ENCODE measurements at regions not wholly inside any gene's neighbourhood (a gene's known extent, or its start where the extent isn't known, plus 50 kb on each side); places are given as distances from the start of the nearest gene placed in this dataset.

GRCh38 chr14:98364961-98365360 lies 907.0 kb downstream of the BCL11B start:
- H3K27ac ChIP-seq, result no peak overlapping the region
- no peaks in the 10 kb centered on the region for H3K9me3 ChIP-seq (ENCODE audit: control insufficient read depth, low read length)
- no peaks in the 10 kb centered on the region for H3K79me2 ChIP-seq
- no peak overlapping the region for H3K9ac ChIP-seq
- no peaks in the 10 kb centered on the region for H3K4me1 ChIP-seq
- H3K27me3 ChIP-seq (ENCODE audit: control insufficient read depth, insufficient read depth, low read length), result no peaks in the 10 kb centered on the region
- H3K4me2 ChIP-seq (ENCODE audit: low read length), result no peak overlapping the region
- no peak overlapping the region for H3K4me3 ChIP-seq (ENCODE audit: low read depth, low read length)
- no peaks in the 10 kb centered on the region for H3K36me3 ChIP-seq (ENCODE audit: control insufficient read depth, insufficient read depth, low read length)
- no peak for TF ChIP-seq CTCF (IDR thresholded peaks at IDR 0.05)
- H2AFZ ChIP-seq, result no peak overlapping the region

GRCh38 chr14:98366429-98366828 lies 905.6 kb downstream of the BCL11B start:
- Histone ChIP-seq H3K27ac (no peak overlapping the region), H3K79me2 (no peaks in the 10 kb centered on the region), H2AFZ (no peak overlapping the region), H3K9ac (no peak overlapping the region), H3K36me3 (ENCODE audit: control insufficient read depth, insufficient read depth, low read length) (no peaks in the 10 kb centered on the region), H3K4me1 (no peaks in the 10 kb centered on the region), H3K4me2 (ENCODE audit: low read length) (no peak overlapping the region), H3K4me3 (ENCODE audit: low read depth, low read length) (no peak overlapping the region), H3K9me3 (ENCODE audit: control insufficient read depth, low read length) (no peaks in the 10 kb centered on the region), H3K27me3 (ENCODE audit: control insufficient read depth, insufficient read depth, low read length) (no peaks in the 10 kb centered on the region)
- TF ChIP-seq CTCF (IDR thresholded peaks at IDR 0.05), result no peak

GRCh38 chr14:98368221-98368620 lies 903.8 kb downstream of the BCL11B start:
- Histone ChIP-seq H3K4me3 (ENCODE audit: low read depth, low read length) (no peak overlapping the region), H3K27me3 (ENCODE audit: control insufficient read depth, insufficient read depth, low read length) (no peaks in the 10 kb centered on the region), H3K9ac (no peak overlapping the region), H3K36me3 (ENCODE audit: control insufficient read depth, insufficient read depth, low read length) (no peaks in the 10 kb centered on the region), H3K79me2 (no peaks in the 10 kb centered on the region), H3K4me2 (ENCODE audit: low read length) (no peak overlapping the region), H3K9me3 (ENCODE audit: control insufficient read depth, low read length) (no peaks in the 10 kb centered on the region), H3K27ac (no peak overlapping the region), H3K4me1 (no peaks in the 10 kb centered on the region), H2AFZ (no peak overlapping the region)
- TF ChIP-seq CTCF (IDR thresholded peaks at IDR 0.05), result no peak

- Histone ChIP-seq H3K9ac (no peak overlapping the region), H3K27ac (no peak overlapping the region), H3K9me3 (ENCODE audit: control insufficient read depth, low read length) (no peaks in the 10 kb centered on the region), H3K4me2 (ENCODE audit: low read length) (no peak overlapping the region), H3K4me1 (no peaks in the 10 kb centered on the region), H3K79me2 (no peaks in the 10 kb centered on the region), H3K27me3 (ENCODE audit: control insufficient read depth, insufficient read depth, low read length) (no peaks in the 10 kb centered on the region), H3K36me3 (ENCODE audit: control insufficient read depth, insufficient read depth, low read length) (no peaks in the 10 kb centered on the region), H2AFZ (no peak overlapping the region), H3K4me3 (ENCODE audit: low read depth, low read length) (no peak overlapping the region)
- no peak for TF ChIP-seq CTCF (IDR thresholded peaks at IDR 0.05)
Observed at GRCh38 chr14:98368916-98369315, 903.1 kb downstream of the BCL11B start.

- Histone ChIP-seq H3K4me1 (no peaks in the 10 kb centered on the region), H3K36me3 (ENCODE audit: control insufficient read depth, insufficient read depth, low read length) (no peaks in the 10 kb centered on the region), H2AFZ (no peak overlapping the region), H3K79me2 (no peaks in the 10 kb centered on the region), H3K27ac (no peak overlapping the region), H3K27me3 (ENCODE audit: control insufficient read depth, insufficient read depth, low read length) (no peaks in the 10 kb centered on the region), H3K9ac (no peak overlapping the region), H3K4me3 (ENCODE audit: low read depth, low read length) (no peak overlapping the region), H3K4me2 (ENCODE audit: low read length) (no peak overlapping the region), H3K9me3 (ENCODE audit: control insufficient read depth, low read length) (no peaks in the 10 kb centered on the region)
- no peak for TF ChIP-seq CTCF (IDR thresholded peaks at IDR 0.05)
Observed at GRCh38 chr14:98369344-98369743, 902.7 kb downstream of the BCL11B start.
